Hepatocyte (in vitro differentiated cells): ENCODE measurements at regions not wholly inside any gene's neighbourhood (a gene's known extent, or its start where the extent isn't known, plus 50 kb on each side); places are given as distances from the start of the nearest gene placed in this dataset.

Experiments used
- CTCF ChIP-seq: fragments of 200-600 bp; sonication (generic); IDR thresholded peaks from 2 replicates; pipeline ENCODE4 v1.5.1; 2016; ENCODE audit warnings: antibody characterized with exemption, mild to moderate bottlenecking; ENCODE audit not compliant: poor library complexity
- EZH2 ChIP-seq: fragments of 200-600 bp; sonication (generic); IDR thresholded peaks from 2 replicates; pipeline ENCODE4 v1.6.1; 2016; ENCODE audit warnings: antibody characterized with exemption, mild to moderate bottlenecking, borderline replicate concordance

GRCh38 chr7:52726986-52727385 lies 308.4 kb upstream of the POM121L12 start:
- TF ChIP-seq CTCF, result no peak
- TF ChIP-seq EZH2, result no peak
